Panc1 (cell line): ENCODE measurements at regions not wholly inside any gene's neighbourhood (a gene's known extent, or its start where the extent isn't known, plus 50 kb on each side); places are given as distances from the start of the nearest gene placed in this dataset.

ENCODE experiments used
- ATAC-seq: fragments of 200-7000 bp; cut with Tn5 transposase; 2 replicates; pipeline ENCODE4 v1.9.1; 2020; ENCODE audit warnings: mild to moderate bottlenecking, moderate library complexity
- BruUV-seq: library from RNA; stranded (reverse); fragments of 400-500 nt; replicated peaks from 2 replicates; lab custom pipeline; 2021; lab: Mats Ljungman, UMichigan
- CTCF ChIA-PET: fragments of 300-600 bp; sonication (Branson Sonifier 250); formaldehyde crosslinking; loops from one replicate; lab custom pipeline; 2022; ENCODE audit warnings: antibody characterized with exemption; lab: Charles Lee
- POLR2A ChIA-PET: fragments of 300-600 bp; sonication (Branson Sonifier 250); formaldehyde crosslinking; loops from one replicate; lab custom pipeline; 2022; ENCODE audit warnings: antibody characterized with exemption; lab: Charles Lee
- DNase-seq: peaks from one replicate; pipeline ENCODE4 v3.0.0-alpha.2; 2010; ENCODE audit warnings: low read depth, low spot score
- H3K27ac ChIP-seq: 2 replicates; pipeline ENCODE4 v1.5.1; 2011; ENCODE audit warnings: mild to moderate bottlenecking, low read length, inconsistent platforms
- H3K27me3 ChIP-seq: fragments of 200-500 bp; sonication (Bioruptor generic); 2 replicates; pipeline ENCODE4 v1.6.0; 2014; ENCODE audit warnings: low read length, inconsistent platforms; ENCODE audit not compliant: control insufficient read depth, insufficient read depth
- H3K36me3 ChIP-seq: fragments of 200-500 bp; sonication (Bioruptor generic); 2 replicates; pipeline ENCODE4 v1.5.1; 2014; ENCODE audit warnings: inconsistent platforms, mild to moderate bottlenecking, low read length, moderate library complexity; ENCODE audit not compliant: control insufficient read depth, insufficient read depth
- H3K4me1 ChIP-seq: 2 replicates; pipeline ENCODE4 v1.5.1; 2011; ENCODE audit warnings: inconsistent platforms, mild to moderate bottlenecking, low read length, moderate library complexity; ENCODE audit not compliant: control insufficient read depth, insufficient read depth
- H3K4me3 ChIP-seq, 2 experiments: 2 replicates each; pipeline ENCODE4 v1.5.1; 2011 to 2012; ENCODE audit warnings: low read depth in 2 of 2, low read length in 2 of 2, mild to moderate bottlenecking in 2 of 2, inconsistent platforms in 1 of 2, moderate library complexity in 1 of 2
- H3K9me3 ChIP-seq: fragments of 200-500 bp; sonication (Bioruptor generic); 2 replicates; pipeline ENCODE4 v1.5.1; 2014; ENCODE audit warnings: low read depth, mild to moderate bottlenecking, inconsistent platforms, low read length, moderate library complexity; ENCODE audit not compliant: control insufficient read depth, insufficient read depth
- POLR2AphosphoS5 ChIP-seq: IDR thresholded peaks from 2 replicates; pipeline ENCODE4 v1.6.1; 2012; ENCODE audit warnings: mild to moderate bottlenecking, low read depth, low read length, moderate library complexity
- SIN3A ChIP-seq: IDR thresholded peaks from 2 replicates; pipeline ENCODE4 v1.6.1; 2012; ENCODE audit warnings: low read depth, mild to moderate bottlenecking, low read length, moderate library complexity, borderline replicate concordance; ENCODE audit not compliant: insufficient read depth
- TCF7L2 ChIP-seq: IDR thresholded peaks from 2 replicates; pipeline ENCODE4 v1.6.1; 2011; ENCODE audit warnings: mild to moderate bottlenecking, low read depth, low read length, inconsistent platforms
- in situ Hi-C: cut with HindIII; loops from 2 replicates; pipeline ENCODE4 v1.10.0; 2016; ENCODE audit warnings: low sequenced_read_pairs, low pct_unique_long_range_greater_than_20kb
- intact Hi-C: fragments of 100-400 bp; cut with micrococcal nuclease; formaldehyde crosslinking; loops from one replicate; pipeline ENCODE4 v1.10.0; 2022; ENCODE audit not compliant: unreplicated experiment
- TF ChIP-seq, protein P1 (sequence below): fragments of 450-650 bp; IDR thresholded peaks from 2 replicates; pipeline ENCODE4 v1.5.1; 2017; ENCODE audit warnings: mild to moderate bottlenecking
- TF ChIP-seq, protein P2 (sequence below), 2 experiments: IDR thresholded peaks; 2 replicates each; pipeline ENCODE4 v1.6.1; 2011 to 2012; ENCODE audit warnings: low read depth in 2 of 2, control low read depth in 1 of 2, low read length in 1 of 2, mild to moderate bottlenecking in 1 of 2, moderate library complexity in 1 of 2; ENCODE audit not compliant: insufficient read depth in 1 of 2

DNA sequence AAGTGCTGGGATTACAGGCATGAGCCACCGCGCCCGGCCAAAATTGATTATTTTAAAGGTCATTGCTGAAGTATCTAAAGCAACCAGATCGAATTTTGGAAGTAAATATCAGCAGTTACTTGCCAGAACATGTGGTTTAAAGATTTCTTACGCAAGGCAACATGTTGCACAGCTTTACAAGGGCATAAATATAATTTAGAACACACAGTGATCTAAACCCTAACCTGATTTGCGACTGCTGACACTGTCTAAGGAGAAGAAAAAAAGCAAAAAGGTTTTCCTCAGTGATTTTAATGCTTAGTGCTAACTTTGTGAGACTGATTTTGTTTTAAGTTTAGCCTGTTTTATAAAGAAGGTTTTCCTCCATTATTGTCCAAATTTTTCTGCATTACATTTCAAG, 569.9 kb upstream of the LINC00305 start:
- Histone ChIP-seq H3K9me3 (no peaks in the 10 kb centered on the region), H3K27ac (no peak overlapping the region), H3K4me3 (no peak overlapping the region), H3K36me3 (no peaks in the 10 kb centered on the region), H3K4me1 (no peaks in the 10 kb centered on the region), H3K27me3 (no peaks in the 10 kb centered on the region)
- ChIA-PET POLR2A (no interaction called here), CTCF (no interaction called here)
- in situ Hi-C loops, result no loop called here
- TF ChIP-seq TCF7L2 (no peak), POLR2AphosphoS5 (no peak), SIN3A (no peak)
- TF ChIP-seq, protein P1, sequence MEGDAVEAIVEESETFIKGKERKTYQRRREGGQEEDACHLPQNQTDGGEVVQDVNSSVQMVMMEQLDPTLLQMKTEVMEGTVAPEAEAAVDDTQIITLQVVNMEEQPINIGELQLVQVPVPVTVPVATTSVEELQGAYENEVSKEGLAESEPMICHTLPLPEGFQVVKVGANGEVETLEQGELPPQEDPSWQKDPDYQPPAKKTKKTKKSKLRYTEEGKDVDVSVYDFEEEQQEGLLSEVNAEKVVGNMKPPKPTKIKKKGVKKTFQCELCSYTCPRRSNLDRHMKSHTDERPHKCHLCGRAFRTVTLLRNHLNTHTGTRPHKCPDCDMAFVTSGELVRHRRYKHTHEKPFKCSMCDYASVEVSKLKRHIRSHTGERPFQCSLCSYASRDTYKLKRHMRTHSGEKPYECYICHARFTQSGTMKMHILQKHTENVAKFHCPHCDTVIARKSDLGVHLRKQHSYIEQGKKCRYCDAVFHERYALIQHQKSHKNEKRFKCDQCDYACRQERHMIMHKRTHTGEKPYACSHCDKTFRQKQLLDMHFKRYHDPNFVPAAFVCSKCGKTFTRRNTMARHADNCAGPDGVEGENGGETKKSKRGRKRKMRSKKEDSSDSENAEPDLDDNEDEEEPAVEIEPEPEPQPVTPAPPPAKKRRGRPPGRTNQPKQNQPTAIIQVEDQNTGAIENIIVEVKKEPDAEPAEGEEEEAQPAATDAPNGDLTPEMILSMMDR, result no peak
- TF ChIP-seq, protein P2, sequence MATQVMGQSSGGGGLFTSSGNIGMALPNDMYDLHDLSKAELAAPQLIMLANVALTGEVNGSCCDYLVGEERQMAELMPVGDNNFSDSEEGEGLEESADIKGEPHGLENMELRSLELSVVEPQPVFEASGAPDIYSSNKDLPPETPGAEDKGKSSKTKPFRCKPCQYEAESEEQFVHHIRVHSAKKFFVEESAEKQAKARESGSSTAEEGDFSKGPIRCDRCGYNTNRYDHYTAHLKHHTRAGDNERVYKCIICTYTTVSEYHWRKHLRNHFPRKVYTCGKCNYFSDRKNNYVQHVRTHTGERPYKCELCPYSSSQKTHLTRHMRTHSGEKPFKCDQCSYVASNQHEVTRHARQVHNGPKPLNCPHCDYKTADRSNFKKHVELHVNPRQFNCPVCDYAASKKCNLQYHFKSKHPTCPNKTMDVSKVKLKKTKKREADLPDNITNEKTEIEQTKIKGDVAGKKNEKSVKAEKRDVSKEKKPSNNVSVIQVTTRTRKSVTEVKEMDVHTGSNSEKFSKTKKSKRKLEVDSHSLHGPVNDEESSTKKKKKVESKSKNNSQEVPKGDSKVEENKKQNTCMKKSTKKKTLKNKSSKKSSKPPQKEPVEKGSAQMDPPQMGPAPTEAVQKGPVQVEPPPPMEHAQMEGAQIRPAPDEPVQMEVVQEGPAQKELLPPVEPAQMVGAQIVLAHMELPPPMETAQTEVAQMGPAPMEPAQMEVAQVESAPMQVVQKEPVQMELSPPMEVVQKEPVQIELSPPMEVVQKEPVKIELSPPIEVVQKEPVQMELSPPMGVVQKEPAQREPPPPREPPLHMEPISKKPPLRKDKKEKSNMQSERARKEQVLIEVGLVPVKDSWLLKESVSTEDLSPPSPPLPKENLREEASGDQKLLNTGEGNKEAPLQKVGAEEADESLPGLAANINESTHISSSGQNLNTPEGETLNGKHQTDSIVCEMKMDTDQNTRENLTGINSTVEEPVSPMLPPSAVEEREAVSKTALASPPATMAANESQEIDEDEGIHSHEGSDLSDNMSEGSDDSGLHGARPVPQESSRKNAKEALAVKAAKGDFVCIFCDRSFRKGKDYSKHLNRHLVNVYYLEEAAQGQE (IDR thresholded peaks at IDR 0.05; ENCODE audit: insufficient read depth in 1 of 2, low read depth in 2 of 2, low read length in 1 of 2), result no peak
- BruUV-seq, result no TSS peak
- no peak for DNase-seq
- intact Hi-C loops, result no loop called here
- no peak for ATAC-seq

DNA sequence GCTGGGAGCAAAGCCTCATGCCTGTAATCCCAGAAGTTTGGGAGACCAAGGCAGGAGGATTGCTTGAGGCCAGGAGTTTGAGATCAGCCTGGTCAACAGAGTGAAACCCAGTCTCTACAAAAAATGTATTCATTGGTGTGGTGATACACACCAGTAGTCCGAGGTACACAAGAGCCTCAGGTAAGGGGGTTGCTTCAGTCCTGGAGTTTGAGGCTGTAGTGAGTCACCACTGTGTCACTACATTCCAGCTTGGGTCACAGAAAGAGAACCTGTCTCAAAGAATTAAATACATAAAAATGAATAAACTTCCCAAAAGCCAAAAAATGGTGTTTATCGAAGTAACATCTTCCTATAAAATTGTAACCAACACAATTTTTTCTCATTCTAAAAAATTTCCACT, 568.1 kb upstream of the LINC00305 start:
- Histone ChIP-seq H3K36me3 (no peaks in the 10 kb centered on the region), H3K27ac (no peak overlapping the region), H3K27me3 (no peaks in the 10 kb centered on the region), H3K4me1 (no peaks in the 10 kb centered on the region), H3K4me3 (no peak overlapping the region), H3K9me3 (no peaks in the 10 kb centered on the region)
- POLR2A ChIA-PET, result no interaction called here
- no peak for DNase-seq
- TF ChIP-seq, protein P2 (IDR thresholded peaks at IDR 0.05; ENCODE audit: insufficient read depth in 1 of 2, low read depth in 2 of 2, low read length in 1 of 2), result no peak
- no peak for TF ChIP-seq SIN3A
- intact Hi-C loops (no loop called here), in situ Hi-C loops (no loop called here)
- ATAC-seq, result no peak
- CTCF ChIA-PET, result no interaction called here
- no TSS peak for BruUV-seq
